HCT116 (cell line): ENCODE measurements at regions not wholly inside any gene's neighbourhood (a gene's known extent, or its start where the extent isn't known, plus 50 kb on each side); places are given as distances from the start of the nearest gene placed in this dataset.

Experiments used
- CBX3 ChIP-seq: IDR thresholded peaks from 2 replicates; pipeline ENCODE4 v1.6.1; 2012; ENCODE audit warnings: low read depth
- CTCF ChIP-seq, 3 experiments: fragments of 200-600 bp in 1 of 3; sonication (generic) in 1 of 3; IDR thresholded peaks in 2 of 3; conservative IDR thresholded peaks in 1 of 3; 2 replicates each; pipeline ENCODE4 v1.5.1; 2012 to 2017; ENCODE audit warnings: low read depth in 2 of 3, low read length in 2 of 3, antibody characterized with exemption in 1 of 3, borderline replicate concordance in 1 of 3, control low read depth in 1 of 3, mild to moderate bottlenecking in 1 of 3, mixed read lengths in 1 of 3, mixed run types in 1 of 3, moderate library complexity in 1 of 3; ENCODE audit not compliant: insufficient read depth in 1 of 3
- EZH2phosphoT487 ChIP-seq: fragments of 200-600 bp; IDR thresholded peaks from 2 replicates; pipeline ENCODE4 v1.6.1; 2018; ENCODE audit warnings: antibody characterized with exemption, borderline replicate concordance
- JUND ChIP-seq: IDR thresholded peaks from 2 replicates; pipeline ENCODE4 v1.6.1; 2012
- POLR2A ChIP-seq: IDR thresholded peaks from 2 replicates; pipeline ENCODE4 v1.7.0; 2011; ENCODE audit warnings: borderline replicate concordance; ENCODE audit not compliant: insufficient read depth, insufficient read length; ENCODE audit errors: extremely low read depth
- POLR2AphosphoS5 ChIP-seq: IDR thresholded peaks from 2 replicates; pipeline ENCODE4 v1.6.1; 2011; ENCODE audit warnings: mild to moderate bottlenecking, low read depth, low read length, moderate library complexity
- TCF7L2 ChIP-seq: IDR thresholded peaks from 2 replicates; pipeline ENCODE4 v1.7.0; 2011; ENCODE audit warnings: borderline replicate concordance, inconsistent platforms; ENCODE audit not compliant: insufficient read depth, insufficient read length; ENCODE audit errors: extremely low read depth
- YY1 ChIP-seq: IDR thresholded peaks from 2 replicates; pipeline ENCODE4 v1.6.1; 2011; ENCODE audit warnings: low read length, low read depth, moderate library complexity, mild to moderate bottlenecking; ENCODE audit not compliant: insufficient replicate concordance; ENCODE audit errors: extremely low read depth
- ZBTB33 ChIP-seq: IDR thresholded peaks from 2 replicates; pipeline ENCODE4 v1.6.1; 2011; ENCODE audit warnings: mild to moderate bottlenecking, low read length, moderate library complexity; ENCODE audit not compliant: insufficient replicate concordance; ENCODE audit errors: extremely low read depth

- TF ChIP-seq TCF7L2 (no peak), POLR2A (no peak), CTCF (IDR thresholded peaks at IDR 0.05 in 2 of 3, conservative IDR thresholded peaks at IDR 0.05 in 1 of 3; ENCODE audit: borderline replicate concordance in 1 of 3, insufficient read depth in 1 of 3, low read depth in 2 of 3, low read length in 2 of 3) (no peak), POLR2AphosphoS5 (no peak), ZBTB33 (no peak), JUND (no peak), EZH2phosphoT487 (no peak), YY1 (no peak), CBX3 (no peak)
Observed at GRCh38 chr6:166005401-166005943, 162.2 kb downstream of the TBXT start.
